DMS 273 (cell line): ENCODE measurements at regions not wholly inside any gene's neighbourhood (a gene's known extent, or its start where the extent isn't known, plus 50 kb on each side); places are given as distances from the start of the nearest gene placed in this dataset.
A peak's percentile ranks its signal among the peaks of the same experiment; 100 is the strongest.

Source experiments
- DNase-seq: peaks from one replicate; lab custom pipeline; 2025; ENCODE audit not compliant: unreplicated experiment; lab: John Stamatoyannopoulos, UW

GRCh38 chr11:122355968-122356367 lies 240.0 kb upstream of the BLID start:
- DNase-seq, result no peak

- DNase-seq, result no peak
These were observed 238.1 kb upstream of the BLID start for GRCh38 chr11:122354025-122354697.

GRCh38 chr11:122353561-122353960 lies 237.5 kb upstream of the BLID start:
- DNase-seq, result no peak

- DNase-seq, result no peak
These were observed 232.8 kb upstream of the BLID start for GRCh38 chr11:122348659-122349409.

- no peak for DNase-seq
These were observed 230.0 kb upstream of the BLID start for GRCh38 chr11:122346006-122346405.

- DNase-seq, result no peak
These were observed 229.6 kb upstream of the BLID start for GRCh38 chr11:122345586-122345985.

GRCh38 chr11:122344215-122344614 lies 228.2 kb upstream of the BLID start:
- no peak for DNase-seq

- DNase-seq, result no peak
These were observed 227.2 kb upstream of the BLID start for GRCh38 chr11:122343210-122343609.

GRCh38 chr11:122342089-122342744 lies 226.2 kb upstream of the BLID start:
- DNase-seq, result no peak

- DNase-seq, result no peak
These were observed 225.5 kb upstream of the BLID start for GRCh38 chr11:122341477-122341876.

GRCh38 chr11:122340607-122341290 lies 224.7 kb upstream of the BLID start:
- DNase-seq, result no peak

- no peak for DNase-seq
These were observed 223.5 kb upstream of the BLID start for GRCh38 chr11:122339436-122340060.

GRCh38 chr11:122337704-122338103 lies 221.7 kb upstream of the BLID start:
- no peak for DNase-seq

- no peak for DNase-seq
These were observed 221.2 kb upstream of the BLID start for GRCh38 chr11:122337241-122337640.

GRCh38 chr11:122336706-122337105 lies 220.7 kb upstream of the BLID start:
- DNase-seq, result no peak

- no peak for DNase-seq
These were observed 218.7 kb upstream of the BLID start for GRCh38 chr11:122334546-122335339.

GRCh38 chr11:122333467-122333866 lies 217.5 kb upstream of the BLID start:
- no peak for DNase-seq

- no peak for DNase-seq
These were observed 215.1 kb upstream of the BLID start for GRCh38 chr11:122331079-122331478.

GRCh38 chr11:122330279-122330965 lies 214.4 kb upstream of the BLID start:
- DNase-seq, result peak; percentile 3

- no peak for DNase-seq
These were observed 211.5 kb upstream of the BLID start for GRCh38 chr11:122327528-122327927.
